ENCODE measurements at regions not wholly inside any gene's neighbourhood (a gene's known extent, or its start where the extent isn't known, plus 50 kb on each side); places are given as distances from the start of the nearest gene placed in this dataset.

DNA sequence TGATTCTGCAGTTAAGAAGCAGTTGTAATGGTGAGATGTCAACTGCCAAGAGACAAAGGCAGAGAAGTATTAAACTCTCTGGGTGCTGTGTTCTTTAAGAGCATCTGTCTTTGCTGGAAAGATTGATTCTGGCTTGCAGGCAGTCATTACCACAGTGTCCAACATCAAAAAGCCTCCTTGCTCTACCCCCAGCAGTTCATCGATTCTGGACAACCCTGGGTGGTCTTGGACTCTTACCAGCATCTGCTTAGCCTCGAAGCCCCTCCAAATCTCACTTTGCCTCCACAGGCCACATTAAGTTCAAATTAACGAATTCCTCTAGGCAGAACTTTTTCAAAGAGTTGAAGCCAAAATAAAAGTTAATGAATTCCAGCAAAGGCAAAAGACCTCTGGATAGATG, 1061.4 kb downstream of the TSN start:
- H3K27me3 ChIP-seq, result no peaks in the 10 kb centered on the region
- no peak for ATAC-seq (ENCODE audit: low FRiP score in 2 of 2)
- H3K27ac ChIP-seq, result no peak overlapping the region
- TF ChIP-seq POLR2AphosphoS5 (IDR thresholded peaks at IDR 0.05), result no peak
- TF ChIP-seq POLR2A (IDR thresholded peaks at IDR 0.05), result no peak
- TF ChIP-seq, protein P1, sequence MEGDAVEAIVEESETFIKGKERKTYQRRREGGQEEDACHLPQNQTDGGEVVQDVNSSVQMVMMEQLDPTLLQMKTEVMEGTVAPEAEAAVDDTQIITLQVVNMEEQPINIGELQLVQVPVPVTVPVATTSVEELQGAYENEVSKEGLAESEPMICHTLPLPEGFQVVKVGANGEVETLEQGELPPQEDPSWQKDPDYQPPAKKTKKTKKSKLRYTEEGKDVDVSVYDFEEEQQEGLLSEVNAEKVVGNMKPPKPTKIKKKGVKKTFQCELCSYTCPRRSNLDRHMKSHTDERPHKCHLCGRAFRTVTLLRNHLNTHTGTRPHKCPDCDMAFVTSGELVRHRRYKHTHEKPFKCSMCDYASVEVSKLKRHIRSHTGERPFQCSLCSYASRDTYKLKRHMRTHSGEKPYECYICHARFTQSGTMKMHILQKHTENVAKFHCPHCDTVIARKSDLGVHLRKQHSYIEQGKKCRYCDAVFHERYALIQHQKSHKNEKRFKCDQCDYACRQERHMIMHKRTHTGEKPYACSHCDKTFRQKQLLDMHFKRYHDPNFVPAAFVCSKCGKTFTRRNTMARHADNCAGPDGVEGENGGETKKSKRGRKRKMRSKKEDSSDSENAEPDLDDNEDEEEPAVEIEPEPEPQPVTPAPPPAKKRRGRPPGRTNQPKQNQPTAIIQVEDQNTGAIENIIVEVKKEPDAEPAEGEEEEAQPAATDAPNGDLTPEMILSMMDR (IDR thresholded peaks at IDR 0.05), result no peak
- TF ChIP-seq EP300 (IDR thresholded peaks at IDR 0.05), result no peak
- H3K9me3 ChIP-seq, result no peaks in the 10 kb centered on the region
- no peak for DNase-seq
- 47 to 68% methylated on average over 3 of the region's 3 CpGs for WGBS, 2 donors
- H3K4me1 ChIP-seq, result no peaks in the 10 kb centered on the region
- no peak overlapping the region for H3K4me3 ChIP-seq
- H3K36me3 ChIP-seq, result no peaks in the 10 kb centered on the region

DNA sequence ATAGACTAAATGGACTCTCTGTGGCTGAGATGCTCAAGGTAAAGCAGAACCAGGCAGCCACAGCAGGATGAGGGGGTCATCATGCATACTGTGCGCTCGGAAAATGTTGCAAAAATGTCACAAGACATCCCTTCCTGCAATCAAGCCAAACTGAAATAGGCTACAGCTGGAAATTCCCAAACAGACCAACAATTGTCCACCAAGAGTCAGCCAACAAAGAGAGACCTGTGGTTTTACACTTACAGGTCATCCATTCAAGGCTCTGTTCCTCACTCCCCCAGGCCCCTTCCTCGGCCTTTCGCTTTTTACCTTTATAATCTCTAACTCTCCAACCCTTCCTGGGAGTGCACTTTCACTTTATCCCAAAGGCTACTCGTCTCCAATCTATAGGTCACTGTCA, 1066.9 kb downstream of the TSN start:
- H3K4me3 ChIP-seq, result no peak overlapping the region
- H3K36me3 ChIP-seq, result no peaks in the 10 kb centered on the region
- no peaks in the 10 kb centered on the region for H3K9me3 ChIP-seq
- TF ChIP-seq, protein P1 (IDR thresholded peaks at IDR 0.05), result no peak
- no peak for TF ChIP-seq POLR2A (IDR thresholded peaks at IDR 0.05)
- no peak for TF ChIP-seq EP300 (IDR thresholded peaks at IDR 0.05)
- TF ChIP-seq POLR2AphosphoS5 (IDR thresholded peaks at IDR 0.05), result no peak
- DNase-seq, result no peak
- no peak overlapping the region for H3K27ac ChIP-seq
- 86 to 87% methylated on average over 5 of the region's 5 CpGs for WGBS, 2 donors
- H3K27me3 ChIP-seq, result no peaks in the 10 kb centered on the region
- ATAC-seq (ENCODE audit: low FRiP score in 2 of 2), result no peak
- no peaks in the 10 kb centered on the region for H3K4me1 ChIP-seq

DNA sequence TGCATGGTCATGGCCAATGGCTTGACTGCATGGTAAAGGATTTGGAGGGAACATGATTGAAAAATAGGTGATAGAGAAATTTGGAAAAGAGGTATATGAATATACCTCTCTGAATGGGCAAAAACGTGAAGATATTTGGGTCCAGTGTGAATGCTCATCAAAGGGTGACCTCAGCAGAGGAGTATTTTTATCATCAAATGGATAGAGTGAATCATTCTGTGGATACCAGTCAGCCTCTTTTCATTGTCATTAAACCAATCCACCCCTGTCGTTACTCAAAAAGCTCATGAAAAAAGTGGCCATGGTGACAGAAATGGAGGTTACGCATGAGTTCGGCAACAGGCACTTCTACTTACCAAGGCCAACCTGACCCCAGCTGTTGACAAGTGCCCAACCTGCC, 1074.7 kb downstream of the TSN start:
- Histone ChIP-seq H3K4me1 (no peaks in the 10 kb centered on the region), H3K4me3 (no peak overlapping the region), H3K27ac (no peak overlapping the region), H3K27me3 (no peaks in the 10 kb centered on the region), H3K9me3 (no peaks in the 10 kb centered on the region), H3K36me3 (no peaks in the 10 kb centered on the region)
- WGBS, 2 donors, result 85 to 89% methylated on average over 4 of the region's 4 CpGs
- TF ChIP-seq EP300 (IDR thresholded peaks at IDR 0.05) (no peak), POLR2A (IDR thresholded peaks at IDR 0.05) (no peak), POLR2AphosphoS5 (IDR thresholded peaks at IDR 0.05) (no peak)
- ATAC-seq (ENCODE audit: low FRiP score in 2 of 2) (no peak), DNase-seq (no peak)

DNA sequence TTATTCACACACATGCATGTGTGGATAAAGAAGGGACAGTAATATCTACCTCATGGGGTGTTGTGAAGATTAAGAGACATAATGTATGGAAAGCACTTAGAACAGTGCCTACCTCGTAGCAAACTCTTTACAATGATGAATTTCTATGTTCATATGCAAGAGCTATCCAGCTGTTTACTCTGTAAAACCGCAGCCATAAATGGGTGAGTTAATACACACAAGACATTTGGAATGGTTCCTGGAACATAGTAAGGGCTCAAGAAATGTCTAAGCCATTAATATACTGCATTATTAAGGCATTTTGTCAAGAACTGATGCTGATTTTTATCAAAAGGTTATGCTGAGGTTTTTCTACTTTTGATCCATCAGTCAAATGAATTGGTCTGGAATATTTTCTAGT, 1076.2 kb downstream of the TSN start:
- no peaks in the 10 kb centered on the region for H3K36me3 ChIP-seq
- no peak overlapping the region for H3K4me3 ChIP-seq
- no peaks in the 10 kb centered on the region for H3K27me3 ChIP-seq
- no peak for ATAC-seq (ENCODE audit: low FRiP score in 2 of 2)
- H3K9me3 ChIP-seq, result no peaks in the 10 kb centered on the region
- TF ChIP-seq POLR2AphosphoS5 (IDR thresholded peaks at IDR 0.05) (no peak), POLR2A (IDR thresholded peaks at IDR 0.05) (no peak), EP300 (IDR thresholded peaks at IDR 0.05) (no peak)
- TF ChIP-seq, protein P1 (IDR thresholded peaks at IDR 0.05), result no peak
- DNase-seq, result no peak
- WGBS, 2 donors, result 43 to 49% methylated on average over 2 of the region's 2 CpGs
- no peaks in the 10 kb centered on the region for H3K4me1 ChIP-seq
- no peak overlapping the region for H3K27ac ChIP-seq

DNA sequence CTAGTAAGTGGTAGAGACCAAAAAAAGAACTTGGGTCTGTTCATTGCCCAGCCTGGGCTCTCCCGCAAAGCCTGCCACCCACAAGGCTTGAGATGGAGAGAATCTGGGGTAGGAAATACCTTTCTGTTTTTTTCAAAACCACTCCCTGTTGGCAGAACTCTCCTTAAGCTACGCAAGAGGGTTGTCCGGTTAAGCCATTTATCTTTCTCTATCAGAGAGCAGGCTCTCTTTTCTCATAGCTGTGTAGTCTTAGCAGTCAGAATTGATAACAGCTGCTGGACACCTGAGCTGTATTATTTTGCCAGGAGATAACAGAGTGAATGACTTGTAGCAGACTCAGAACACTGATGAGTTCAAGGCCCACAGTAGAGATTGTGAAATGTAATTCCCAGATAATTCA, 1088.1 kb downstream of the TSN start:
- DNase-seq, result no peak
- no peaks in the 10 kb centered on the region for H3K27me3 ChIP-seq
- H3K36me3 ChIP-seq, result no peaks in the 10 kb centered on the region
- ATAC-seq (ENCODE audit: low FRiP score in 2 of 2), result no peak
- H3K4me1 ChIP-seq, result no peaks in the 10 kb centered on the region
- H3K4me3 ChIP-seq, result no peak overlapping the region
- no peaks in the 10 kb centered on the region for H3K9me3 ChIP-seq
- no peak overlapping the region for H3K27ac ChIP-seq
- WGBS, 2 donors, result 46 to 49% methylated on average over 3 of the region's 3 CpGs
- TF ChIP-seq POLR2A (IDR thresholded peaks at IDR 0.05), result no peak
- TF ChIP-seq, protein P1 (IDR thresholded peaks at IDR 0.05), result no peak
- TF ChIP-seq EP300 (IDR thresholded peaks at IDR 0.05), result no peak
- TF ChIP-seq POLR2AphosphoS5 (IDR thresholded peaks at IDR 0.05), result no peak
